Hematopoietic multipotent progenitor cell treated with erythropoietin and hydrocortisone succinate and interleukin-3 and kit ligand, for 4 days (in vitro differentiated cells): ENCODE measurements at regions not wholly inside any gene's neighbourhood (a gene's known extent, or its start where the extent isn't known, plus 50 kb on each side); places are given as distances from the start of the nearest gene placed in this dataset.

Source experiments
- DNase-seq: peaks from one replicate; pipeline ENCODE4 v3.0.0-alpha.2; 2015

DNA sequence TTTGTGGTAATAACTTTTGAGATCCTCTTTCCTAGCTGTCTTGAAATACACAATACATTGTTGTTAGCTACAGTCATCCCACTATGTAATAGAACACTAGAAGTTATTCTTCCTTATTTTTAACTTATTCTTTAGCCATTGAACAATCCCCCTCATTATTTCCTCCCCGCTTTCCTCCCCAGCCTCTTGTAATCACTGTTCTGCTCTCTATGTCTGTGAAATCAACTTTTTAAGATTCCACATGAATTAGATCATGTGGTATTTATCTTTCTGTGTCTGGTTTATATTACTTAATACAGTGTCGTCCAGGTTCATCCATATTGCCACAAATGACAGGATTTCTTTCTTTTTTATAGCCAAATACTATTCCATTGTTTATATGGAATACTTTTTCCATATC lies 72.9 kb downstream of the SLC10A2 start:
- no peak for DNase-seq

DNA sequence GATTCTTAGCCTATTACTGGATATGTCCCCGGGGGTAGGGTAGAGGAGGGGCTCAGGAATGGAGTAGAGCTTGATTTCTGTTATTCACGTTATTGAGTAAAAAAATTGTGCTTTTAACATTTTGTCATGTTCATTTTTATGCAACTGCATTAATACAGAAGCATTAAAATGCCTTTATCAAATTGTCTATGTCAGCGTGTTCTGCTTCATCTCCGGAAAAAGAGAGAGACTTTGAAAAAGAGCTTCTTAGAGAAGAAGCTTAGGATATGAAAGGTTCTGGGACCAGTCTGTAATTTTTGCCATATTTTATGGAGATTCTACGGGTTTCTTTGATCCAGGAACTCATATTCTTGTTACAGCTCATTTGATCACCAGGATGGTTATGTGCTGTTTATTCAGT lies 82.0 kb downstream of the SLC10A2 start:
- DNase-seq, result no peak

DNA sequence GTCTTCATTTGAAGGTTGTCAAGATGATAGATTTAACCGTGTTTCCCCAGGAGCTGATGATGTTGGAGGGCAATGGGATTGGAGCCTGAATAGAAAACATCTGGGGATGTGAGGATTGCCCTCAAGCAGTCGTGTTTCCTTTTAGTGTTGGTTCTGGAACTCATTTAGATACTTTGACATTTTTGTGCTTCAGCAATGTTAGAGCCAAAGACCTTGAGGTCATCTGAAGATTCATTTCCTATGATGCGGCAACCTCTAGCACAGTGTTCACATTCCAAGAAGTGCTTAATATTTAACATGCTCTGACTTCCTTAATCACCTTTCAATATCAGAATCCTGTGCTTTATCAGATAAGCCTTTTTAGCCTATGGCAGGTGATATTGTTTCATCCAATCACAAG lies 82.7 kb downstream of the SLC10A2 start:
- DNase-seq, result no peak

DNA sequence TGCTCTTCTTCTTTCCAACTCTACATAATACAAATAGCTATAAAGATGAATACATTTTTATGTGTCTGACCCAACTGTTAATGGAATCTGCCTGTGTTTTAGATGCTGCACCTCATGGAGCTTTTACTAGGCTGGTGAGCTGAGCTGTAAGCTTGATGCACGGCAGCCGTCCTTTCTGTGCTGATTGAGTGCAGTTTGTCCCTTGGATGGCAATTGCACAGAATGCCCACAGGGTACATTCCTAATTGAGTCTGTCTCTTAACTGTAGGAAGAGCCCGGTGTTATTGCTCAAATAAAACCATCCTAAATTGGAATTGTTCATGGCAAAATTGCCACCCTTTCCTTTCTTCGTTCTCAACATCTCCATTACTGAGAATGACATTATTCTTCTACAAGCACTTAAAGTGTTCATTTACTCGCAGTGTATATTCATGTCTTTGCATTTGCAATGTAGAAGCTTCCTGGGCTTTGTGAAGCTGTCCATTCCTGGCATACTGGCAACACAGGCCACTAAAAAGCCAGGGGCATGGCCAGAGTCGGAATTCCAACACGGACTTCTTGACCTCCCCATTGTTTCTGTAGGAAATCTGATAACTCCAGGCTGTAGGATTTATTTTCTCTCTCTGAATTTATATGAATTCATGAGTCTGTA lies 85.8 kb downstream of the SLC10A2 start:
- DNase-seq, result no peak

- no peak for DNase-seq
Measured at GRCh38 chr13:102978168-102978567, 88.0 kb downstream of the SLC10A2 start.

DNA sequence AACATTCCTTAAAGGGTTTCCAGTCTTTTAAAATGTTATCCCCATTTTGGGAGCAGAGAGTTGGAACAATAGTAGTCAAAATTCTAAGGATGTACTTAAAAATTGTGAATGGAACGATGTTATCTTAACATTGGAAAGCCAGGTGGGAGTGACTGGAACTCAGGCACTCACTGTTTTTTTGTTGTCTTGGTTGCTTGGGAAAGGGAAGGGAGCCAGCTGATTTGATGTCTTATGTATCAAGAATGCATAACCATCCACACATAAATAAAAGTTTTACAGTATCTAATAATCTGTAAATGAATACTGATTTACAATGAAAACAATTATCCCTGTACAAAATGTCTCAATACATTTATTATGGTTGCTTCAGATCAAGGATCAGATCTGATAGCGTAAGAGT lies 88.7 kb downstream of the SLC10A2 start:
- no peak for DNase-seq

GRCh38 chr13:102974317-102975087 lies 91.7 kb downstream of the SLC10A2 start:
- DNase-seq, result no peak

DNA sequence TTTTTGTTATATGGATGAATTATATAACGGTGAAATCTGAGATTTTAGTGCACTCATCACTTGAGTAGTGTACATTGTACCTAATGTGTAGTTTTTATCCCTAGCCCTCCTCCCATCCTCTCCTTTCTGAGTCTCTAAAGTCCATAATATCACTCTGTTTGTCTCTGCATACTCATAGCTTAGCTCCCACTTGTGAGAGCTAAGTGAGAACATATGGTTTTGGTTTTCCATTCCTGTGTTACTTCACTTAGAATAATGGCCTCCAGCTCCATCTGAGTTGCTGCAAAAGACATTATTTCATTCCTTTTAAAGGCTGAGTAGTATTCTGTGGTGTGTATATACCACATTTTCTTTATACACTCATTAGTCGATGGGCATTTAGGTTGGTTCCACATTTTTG lies 94.0 kb downstream of the SLC10A2 start:
- no peak for DNase-seq

DNA sequence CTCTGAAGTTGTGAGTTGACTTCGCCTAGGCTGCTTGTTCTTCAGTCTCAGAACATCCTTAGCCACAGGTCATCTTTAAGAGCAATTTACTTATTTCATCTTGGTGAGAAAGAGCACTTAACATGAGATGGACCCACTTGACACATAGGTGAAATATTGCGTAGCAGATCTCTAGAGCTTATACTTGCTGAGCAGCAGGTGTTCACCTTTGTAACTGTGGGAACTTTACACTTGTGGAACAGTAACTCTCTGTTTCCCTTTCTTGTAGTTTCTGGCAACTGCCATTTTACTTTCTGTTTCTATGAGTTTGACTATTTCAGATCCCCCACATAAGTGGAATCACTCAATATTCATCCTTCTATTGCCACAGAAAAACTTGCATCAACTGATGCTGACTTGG lies 95.7 kb downstream of the SLC10A2 start:
- no peak for DNase-seq

GRCh38 chr13:102968572-102969228 lies 97.5 kb downstream of the SLC10A2 start:
- no peak for DNase-seq

GRCh38 chr13:102965802-102966201 lies 100.4 kb downstream of the SLC10A2 start:
- no peak for DNase-seq

GRCh38 chr13:102962430-102962829 lies 103.8 kb downstream of the SLC10A2 start:
- DNase-seq, result no peak

DNA sequence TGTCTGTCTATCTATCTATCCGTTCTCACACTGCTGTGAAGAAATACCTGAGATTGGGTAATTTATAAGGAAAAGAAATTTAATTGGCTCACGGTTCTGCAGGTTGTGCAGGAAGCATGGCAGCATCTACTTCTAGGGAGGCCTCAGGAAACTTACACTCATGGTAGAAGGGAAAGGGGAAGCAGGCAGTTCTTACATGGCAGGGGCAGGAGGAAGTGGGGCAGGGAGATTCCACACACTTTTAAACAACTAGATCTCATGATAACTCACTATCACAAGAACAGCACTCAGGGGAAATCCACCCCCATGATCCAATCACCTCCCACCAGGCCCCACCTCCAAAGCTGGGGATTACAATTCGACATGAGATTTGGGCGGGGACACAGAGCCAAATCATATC lies 105.3 kb downstream of the SLC10A2 start:
- DNase-seq, result peak; percentile 5

GRCh38 chr13:102956449-102956848 lies 109.8 kb downstream of the SLC10A2 start:
- no peak for DNase-seq

DNA sequence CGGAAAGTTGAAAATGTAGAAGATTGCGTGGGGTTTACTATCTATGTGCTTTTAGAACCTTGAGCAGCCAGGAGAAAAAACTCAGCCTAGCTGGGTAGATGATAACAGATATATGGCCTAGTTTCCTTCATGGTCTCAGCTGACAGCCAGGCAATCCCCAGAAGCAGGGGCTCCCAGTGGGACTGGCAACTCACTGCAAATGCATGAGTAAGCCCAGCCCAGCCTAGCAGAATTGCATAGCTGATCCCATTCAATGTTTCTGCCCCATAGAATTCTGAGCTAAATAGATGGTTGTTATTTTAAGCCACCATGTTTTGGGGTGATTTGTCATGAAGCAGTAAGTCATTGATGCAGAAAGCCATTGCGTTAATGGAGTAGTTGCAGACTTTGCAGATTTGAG lies 108.5 kb downstream of the ERCC5 start:
- DNase-seq, result no peak

DNA sequence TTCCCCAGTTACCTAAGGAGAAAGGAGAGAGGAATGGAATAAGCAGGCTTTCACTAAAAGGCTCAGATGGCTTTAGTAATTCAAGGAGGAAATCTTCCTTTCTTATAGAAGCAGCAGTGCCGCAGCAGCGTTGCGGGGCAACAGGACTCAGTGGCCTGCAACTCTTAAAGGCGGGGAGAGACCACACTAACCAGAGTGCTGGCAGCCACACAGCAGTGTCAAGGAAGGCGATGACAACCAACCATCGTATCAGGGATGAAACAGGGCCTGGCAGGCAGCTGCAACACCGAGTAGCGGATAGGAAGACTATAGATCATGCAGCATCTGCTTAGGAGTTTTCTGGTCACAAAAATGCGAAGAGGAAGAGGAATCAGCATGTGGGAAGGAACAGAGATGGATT lies 106.0 kb downstream of the ERCC5 start:
- DNase-seq, result no peak

DNA sequence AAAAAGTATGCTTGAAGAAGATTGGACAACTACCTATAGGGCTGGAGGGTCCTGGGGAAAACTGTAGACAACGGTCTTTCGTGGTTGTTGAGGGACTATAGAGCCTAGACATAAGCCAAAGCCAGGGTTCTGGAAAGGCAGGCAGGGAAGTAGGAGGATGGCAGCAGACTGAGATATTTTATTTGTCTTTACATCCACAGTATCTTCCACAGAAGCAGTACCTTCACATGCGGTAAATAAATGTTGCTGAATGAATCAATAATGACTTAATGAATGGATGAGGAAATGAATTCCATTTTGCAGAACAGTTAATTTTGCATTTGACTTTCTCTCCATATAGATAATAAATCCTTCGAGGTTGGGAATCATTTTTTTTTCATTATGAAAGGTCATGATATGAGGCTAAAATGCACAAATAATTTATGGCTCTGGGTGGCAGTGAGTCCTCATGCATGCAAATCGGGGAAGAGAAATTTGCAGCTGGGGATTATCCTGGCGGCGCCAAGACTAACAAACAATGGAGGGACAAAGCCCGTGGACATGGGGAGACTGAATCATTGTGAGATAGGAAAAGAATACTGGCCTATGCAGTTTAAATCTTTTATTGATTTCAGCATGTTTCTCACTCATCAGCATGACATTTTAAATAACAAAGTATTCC lies 102.0 kb downstream of the ERCC5 start:
- DNase-seq, result no peak

GRCh38 chr13:102945886-102946285 lies 100.1 kb downstream of the ERCC5 start:
- no peak for DNase-seq

DNA sequence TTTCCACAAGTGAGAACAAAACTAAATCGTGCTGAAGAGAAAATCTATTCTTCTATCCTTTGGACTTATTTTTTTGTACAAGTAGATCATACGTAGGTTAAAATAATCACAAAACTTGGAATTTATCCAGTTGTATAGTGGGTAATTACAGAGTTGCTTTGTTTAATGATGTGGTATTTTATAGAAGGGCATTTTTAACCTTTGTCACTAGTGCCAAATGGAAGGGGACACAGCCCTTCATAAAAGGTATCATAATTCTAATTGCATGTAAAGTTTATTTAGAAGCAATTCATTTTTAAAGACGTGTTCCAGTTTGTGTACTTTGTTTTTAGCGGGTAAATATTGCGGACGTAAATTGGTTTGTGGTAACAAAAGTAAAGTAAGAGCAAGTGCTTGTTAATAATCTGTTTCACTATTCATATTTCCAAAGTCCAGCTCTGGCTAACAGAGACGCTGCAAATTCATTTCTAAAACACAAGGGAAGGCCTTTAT lies 99.5 kb downstream of the ERCC5 start:
- no peak for DNase-seq

DNA sequence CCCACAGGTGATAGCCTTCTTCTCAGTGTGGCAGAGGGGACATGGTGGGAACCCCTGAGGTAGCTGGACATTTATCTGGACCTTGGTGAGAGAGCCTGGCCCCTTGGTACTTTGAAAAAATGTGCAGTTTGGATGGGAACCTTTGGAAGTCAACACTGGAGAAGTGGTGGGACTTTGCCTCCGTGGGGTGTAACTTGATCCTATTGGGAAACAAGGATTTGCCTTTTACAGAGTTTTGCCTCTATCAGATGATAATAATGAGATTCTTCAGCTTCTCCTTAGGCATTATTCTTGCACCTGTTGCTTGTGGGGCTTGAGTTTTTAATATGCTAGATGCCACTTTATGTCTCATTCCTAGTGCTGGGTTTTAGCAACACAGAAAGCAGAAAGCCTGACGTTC lies 99.0 kb downstream of the ERCC5 start:
- DNase-seq, result no peak

- DNase-seq, result no peak
Measured at GRCh38 chr13:102940770-102941169, 94.9 kb downstream of the ERCC5 start.

DNA sequence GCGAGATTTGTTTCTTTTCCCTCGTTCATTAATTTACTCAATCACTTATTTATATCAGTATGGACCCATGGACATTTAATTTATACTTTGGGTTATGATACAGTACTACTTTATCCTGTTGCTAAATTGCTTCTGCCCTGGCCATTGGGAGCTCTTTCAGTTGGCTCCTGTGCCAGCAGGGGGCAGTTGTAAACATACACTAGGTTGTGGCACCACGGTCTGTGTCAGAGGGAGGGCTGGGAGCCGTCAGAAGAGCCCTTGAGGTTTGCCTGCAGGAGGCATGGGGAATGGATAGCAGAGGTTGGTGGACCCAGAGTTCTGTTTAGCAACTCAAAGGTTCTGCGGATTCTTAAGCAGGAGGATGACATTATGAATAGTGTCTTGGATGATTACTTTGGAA lies 94.3 kb downstream of the ERCC5 start:
- peak; percentile 13 for DNase-seq

DNA sequence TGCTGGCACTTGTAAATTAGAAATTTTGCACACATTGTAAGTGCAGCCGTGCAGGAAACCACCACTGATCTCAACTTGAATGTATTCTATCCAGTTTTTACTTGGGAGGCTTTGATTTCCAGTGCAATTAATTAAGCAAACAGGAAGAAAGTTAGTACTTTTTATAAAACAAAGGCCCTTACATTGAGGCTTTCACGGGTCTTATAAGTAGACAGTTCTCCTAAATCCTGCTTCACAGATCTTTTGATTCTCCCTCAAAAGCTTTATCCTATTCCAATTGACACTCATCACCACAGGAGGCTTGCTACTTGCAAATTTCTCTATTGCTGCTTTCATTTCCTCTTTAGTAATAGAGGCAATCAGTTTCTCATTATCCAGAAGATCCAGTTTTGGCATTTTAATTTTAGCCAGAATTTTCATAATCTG lies 90.1 kb downstream of the ERCC5 start:
- no peak for DNase-seq

DNA sequence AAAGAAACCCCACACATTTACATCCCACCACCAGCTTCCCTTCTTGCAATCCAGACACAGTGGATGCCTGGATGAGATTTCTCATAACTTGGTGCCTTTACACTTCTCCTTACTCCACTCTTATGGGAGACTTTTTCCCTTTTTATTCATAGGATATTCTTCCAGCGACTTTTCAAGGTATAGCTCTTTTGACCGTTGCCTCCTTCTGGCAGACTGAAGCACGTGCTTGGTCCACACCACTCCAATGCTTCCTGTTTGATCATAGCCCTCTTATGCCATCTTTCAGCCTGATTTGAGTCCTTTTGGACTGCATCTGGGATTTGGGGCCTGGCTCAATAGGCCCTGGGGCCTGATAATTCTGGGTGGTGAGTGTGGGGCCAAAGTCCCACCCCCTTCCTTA lies 87.7 kb downstream of the ERCC5 start:
- no peak for DNase-seq
